HCT116 (cell line): ENCODE measurements at regions not wholly inside any gene's neighbourhood (a gene's known extent, or its start where the extent isn't known, plus 50 kb on each side); places are given as distances from the start of the nearest gene placed in this dataset.

Source experiments
- ATAC-seq: fragments of 200-7000 bp; cut with Tn5 transposase; 2 replicates; pipeline ENCODE4 v1.9.1; 2020; ENCODE audit warnings: mild to moderate bottlenecking, moderate library complexity
- BruUV-seq: library from RNA; stranded (reverse); fragments of 400-500 nt; replicated peaks from 2 replicates; lab custom pipeline; 2021; lab: Mats Ljungman, UMichigan
- CTCF ChIA-PET: fragments of 300-600 bp; sonication (Branson Sonifier 250); formaldehyde crosslinking; loops from one replicate; lab custom pipeline; 2021; ENCODE audit warnings: antibody characterized with exemption; lab: Charles Lee
- POLR2A ChIA-PET: fragments of 300-600, 350-600 bp; sonication (Branson Sonifier 250); formaldehyde crosslinking; loops from one replicate; lab custom pipeline; 2021; ENCODE audit warnings: antibody characterized with exemption; lab: Charles Lee
- RAD21 ChIA-PET, 2 experiments: fragments of 300-600 bp; sonication (Branson Sonifier 250); formaldehyde crosslinking; loops; one replicate each; lab custom pipeline; 2023; ENCODE audit warnings: low total read pairs in 2 of 2; ENCODE audit not compliant: uncharacterized antibody in 2 of 2, unreplicated experiment in 2 of 2, low non-redundant PET in 1 of 2; lab: Charles Lee
- DNase-seq: peaks from one replicate; pipeline ENCODE4 v3.0.0-alpha.2; 2010; ENCODE audit warnings: low read depth, low spot score
- H2AFZ ChIP-seq: fragments of 200-600 bp; shearing (Covaris generic), sonication (generic); 2 replicates; pipeline ENCODE4 v1.6.1; 2017; ENCODE audit warnings: low read depth, mixed run types, mixed read lengths, antibody characterized with exemption, low read length; ENCODE audit not compliant: poor library complexity, severe bottlenecking
- H3K27ac ChIP-seq: 2 replicates; pipeline ENCODE4 v1.5.1; 2012; ENCODE audit warnings: low read depth, low read length
- H3K27me3 ChIP-seq: fragments of 200-600 bp; sonication (generic); 2 replicates; pipeline ENCODE4 v1.6.1; 2016; ENCODE audit warnings: mixed run types, low read length, mixed read lengths; ENCODE audit not compliant: insufficient read depth
- H3K36me3 ChIP-seq, 2 experiments: fragments of 200-500 bp in 1 of 2; fragments of 200-600 bp in 1 of 2; sonication (Bioruptor generic) in 1 of 2; sonication (generic) in 1 of 2; 2 replicates each; pipeline versions ENCODE4 v1.5.1 to v1.6.1; 2014 to 2016; ENCODE audit warnings: low read length in 2 of 2, inconsistent platforms in 1 of 2, mixed read lengths in 1 of 2, mixed run types in 1 of 2; ENCODE audit not compliant: insufficient read depth in 2 of 2, control insufficient read depth in 1 of 2
- H3K4me1 ChIP-seq, 2 experiments: fragments of 200-600 bp in 1 of 2; sonication (generic) in 1 of 2; 2 replicates each; pipeline versions ENCODE4 v1.5.1 to v1.6.1; 2012 to 2017; ENCODE audit warnings: low read length in 2 of 2, inconsistent platforms in 1 of 2, mild to moderate bottlenecking in 1 of 2, mixed read lengths in 1 of 2, mixed run types in 1 of 2, moderate library complexity in 1 of 2; ENCODE audit not compliant: insufficient read depth in 2 of 2, control insufficient read depth in 1 of 2
- H3K4me2 ChIP-seq: fragments of 200-600 bp; sonication (generic); 2 replicates; pipeline ENCODE4 v1.6.1; 2017; ENCODE audit warnings: mixed run types, low read length, mixed read lengths
- H3K4me3 ChIP-seq, 2 experiments: fragments of 200-600 bp in 1 of 2; sonication (generic) in 1 of 2; replicated peaks in 1 of 2; 2 replicates each; pipeline ENCODE4 v1.5.1; 2011 to 2016; ENCODE audit warnings: low read length in 2 of 2, control low read depth in 1 of 2, low read depth in 1 of 2, mild to moderate bottlenecking in 1 of 2, mixed read lengths in 1 of 2, mixed run types in 1 of 2
- H3K79me2 ChIP-seq: fragments of 200-600 bp; sonication (generic); 2 replicates; pipeline ENCODE4 v1.6.1; 2017; ENCODE audit warnings: mild to moderate bottlenecking, mixed run types, low read length, moderate library complexity, mixed read lengths; ENCODE audit not compliant: insufficient read depth
- H3K9ac ChIP-seq: fragments of 200-600 bp; sonication (generic); 2 replicates; pipeline ENCODE4 v1.6.1; 2016; ENCODE audit warnings: low read length, mixed read lengths
- H3K9me2 ChIP-seq: fragments of 200-600 bp; sonication (generic), shearing (Covaris generic); 2 replicates; pipeline ENCODE4 v1.6.1; 2017; ENCODE audit warnings: mixed run types, mild to moderate bottlenecking, moderate library complexity; ENCODE audit not compliant: insufficient read depth
- H3K9me3 ChIP-seq, 2 experiments: fragments of 200-500 bp in 1 of 2; fragments of 200-600 bp in 1 of 2; sonication (Bioruptor generic) in 1 of 2; sonication (generic) in 1 of 2; 2 replicates each; pipeline ENCODE4 v1.6.1; 2014 to 2017; ENCODE audit warnings: low read length in 2 of 2, mixed read lengths in 2 of 2, inconsistent platforms in 1 of 2, low read depth in 1 of 2, mild to moderate bottlenecking in 1 of 2, mixed run types in 1 of 2, moderate library complexity in 1 of 2; ENCODE audit not compliant: control insufficient read depth in 1 of 2, insufficient read depth in 1 of 2
- H4K20me1 ChIP-seq: fragments of 200-600 bp; sonication (generic), shearing (Covaris generic); 2 replicates; pipeline ENCODE4 v1.6.1; 2017; ENCODE audit warnings: mixed run types, mild to moderate bottlenecking, moderate library complexity; ENCODE audit not compliant: insufficient read depth
- ATF3 ChIP-seq: IDR thresholded peaks from 2 replicates; pipeline ENCODE4 v1.6.1; 2012
- CBX3 ChIP-seq: IDR thresholded peaks from 2 replicates; pipeline ENCODE4 v1.6.1; 2012; ENCODE audit warnings: low read depth
- EGR1 ChIP-seq: IDR thresholded peaks from 2 replicates; pipeline ENCODE4 v1.6.1; 2012; ENCODE audit warnings: low read depth
- ELF1 ChIP-seq: IDR thresholded peaks from 2 replicates; pipeline ENCODE4 v1.6.1; 2012; ENCODE audit warnings: low read depth, borderline replicate concordance
- EZH2phosphoT487 ChIP-seq: fragments of 200-600 bp; IDR thresholded peaks from 2 replicates; pipeline ENCODE4 v1.6.1; 2018; ENCODE audit warnings: antibody characterized with exemption, borderline replicate concordance
- FOSL1 ChIP-seq: IDR thresholded peaks from 2 replicates; pipeline ENCODE4 v1.6.1; 2012; ENCODE audit warnings: low read depth
- JUND ChIP-seq: IDR thresholded peaks from 2 replicates; pipeline ENCODE4 v1.6.1; 2012
- POLR2A ChIP-seq: IDR thresholded peaks from 2 replicates; pipeline ENCODE4 v1.7.0; 2011; ENCODE audit warnings: borderline replicate concordance; ENCODE audit not compliant: insufficient read depth, insufficient read length; ENCODE audit errors: extremely low read depth
- REST ChIP-seq: IDR thresholded peaks from 2 replicates; pipeline ENCODE4 v1.6.1; 2012; ENCODE audit warnings: low read depth
- SRF ChIP-seq: IDR thresholded peaks from 2 replicates; pipeline ENCODE4 v1.6.1; 2012; ENCODE audit warnings: low read depth
- ZFX ChIP-seq: fragments of 450-650 bp; IDR thresholded peaks from 2 replicates; pipeline ENCODE4 v1.6.1; 2017
- ZNF274 ChIP-seq: fragments of 200-500 bp; sonication (Bioruptor generic); IDR thresholded peaks from 2 replicates; pipeline ENCODE4 v1.6.1; 2014; ENCODE audit warnings: mild to moderate bottlenecking, low read depth, low read length, inconsistent platforms
- intact Hi-C: fragments of 100-400 bp; cut with micrococcal nuclease; formaldehyde crosslinking; loops from 2 replicates; pipeline ENCODE4 v1.10.0; 2022
- TF ChIP-seq, protein P1 (sequence below), 3 experiments: fragments of 200-600 bp in 1 of 3; sonication (generic) in 1 of 3; IDR thresholded peaks in 2 of 3; conservative IDR thresholded peaks in 1 of 3; 2 replicates each; pipeline ENCODE4 v1.5.1; 2012 to 2017; ENCODE audit warnings: low read depth in 2 of 3, low read length in 2 of 3, antibody characterized with exemption in 1 of 3, borderline replicate concordance in 1 of 3, control low read depth in 1 of 3, mild to moderate bottlenecking in 1 of 3, mixed read lengths in 1 of 3, mixed run types in 1 of 3, moderate library complexity in 1 of 3; ENCODE audit not compliant: insufficient read depth in 1 of 3
- TF ChIP-seq, protein P2 (sequence below): IDR thresholded peaks from 2 replicates; pipeline ENCODE4 v1.6.1; 2011; ENCODE audit warnings: mild to moderate bottlenecking, low read length, moderate library complexity; ENCODE audit not compliant: insufficient replicate concordance; ENCODE audit errors: extremely low read depth

DNA sequence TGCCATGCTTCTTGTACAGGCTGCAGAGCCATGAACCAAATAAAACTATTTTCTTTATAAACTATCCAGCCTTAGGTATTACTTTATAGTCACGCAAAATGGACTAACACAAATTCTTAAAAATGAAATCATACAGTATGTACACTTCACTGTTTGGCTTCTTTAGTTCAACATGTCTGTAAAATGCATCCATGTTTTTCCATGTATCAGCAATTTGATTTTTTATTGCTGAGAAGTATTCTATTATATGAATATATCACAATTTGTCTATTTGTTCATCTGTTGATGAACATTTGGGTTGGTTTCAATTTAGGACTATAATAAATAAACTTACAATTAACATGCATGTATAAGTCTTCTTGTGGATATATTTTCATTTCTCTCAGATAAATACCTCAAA is 182.1 kb downstream of the SCG2 start (continued):
- TF ChIP-seq EGR1, result no peak
- no peak for TF ChIP-seq ATF3
- TF ChIP-seq EZH2phosphoT487, result no peak

DNA sequence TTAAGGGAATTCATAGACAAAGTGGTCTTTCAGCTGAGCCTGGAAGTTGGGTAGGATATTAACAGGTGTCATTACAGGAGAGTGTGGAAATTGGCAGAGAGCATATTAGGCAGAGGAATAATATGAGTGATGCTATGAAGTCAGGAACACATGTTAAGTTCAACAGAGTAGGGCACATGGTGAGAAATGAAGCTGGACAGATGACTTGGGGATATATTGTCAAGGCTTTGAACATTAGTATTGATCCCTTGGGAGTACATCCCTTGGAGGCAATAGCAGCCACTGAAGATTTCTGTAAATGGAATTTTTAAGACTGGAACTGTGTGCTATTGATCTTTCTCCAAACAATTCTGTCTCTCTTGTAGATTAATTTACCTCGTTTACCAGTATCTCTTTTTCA is 170.7 kb downstream of the SCG2 start:
- intact Hi-C loops, result no loop called here
- no peak for ATAC-seq
- ChIA-PET POLR2A (no interaction called here), CTCF (no interaction called here), RAD21 (no interaction called here)
- TF ChIP-seq ZFX, result no peak
- TF ChIP-seq ELF1, result no peak
- TF ChIP-seq, protein P1, sequence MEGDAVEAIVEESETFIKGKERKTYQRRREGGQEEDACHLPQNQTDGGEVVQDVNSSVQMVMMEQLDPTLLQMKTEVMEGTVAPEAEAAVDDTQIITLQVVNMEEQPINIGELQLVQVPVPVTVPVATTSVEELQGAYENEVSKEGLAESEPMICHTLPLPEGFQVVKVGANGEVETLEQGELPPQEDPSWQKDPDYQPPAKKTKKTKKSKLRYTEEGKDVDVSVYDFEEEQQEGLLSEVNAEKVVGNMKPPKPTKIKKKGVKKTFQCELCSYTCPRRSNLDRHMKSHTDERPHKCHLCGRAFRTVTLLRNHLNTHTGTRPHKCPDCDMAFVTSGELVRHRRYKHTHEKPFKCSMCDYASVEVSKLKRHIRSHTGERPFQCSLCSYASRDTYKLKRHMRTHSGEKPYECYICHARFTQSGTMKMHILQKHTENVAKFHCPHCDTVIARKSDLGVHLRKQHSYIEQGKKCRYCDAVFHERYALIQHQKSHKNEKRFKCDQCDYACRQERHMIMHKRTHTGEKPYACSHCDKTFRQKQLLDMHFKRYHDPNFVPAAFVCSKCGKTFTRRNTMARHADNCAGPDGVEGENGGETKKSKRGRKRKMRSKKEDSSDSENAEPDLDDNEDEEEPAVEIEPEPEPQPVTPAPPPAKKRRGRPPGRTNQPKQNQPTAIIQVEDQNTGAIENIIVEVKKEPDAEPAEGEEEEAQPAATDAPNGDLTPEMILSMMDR (IDR thresholded peaks at IDR 0.05 in 2 of 3, conservative IDR thresholded peaks at IDR 0.05 in 1 of 3; ENCODE audit: borderline replicate concordance in 1 of 3, insufficient read depth in 1 of 3, low read depth in 2 of 3, low read length in 2 of 3), result no peak
- no peak for TF ChIP-seq POLR2A
- TF ChIP-seq, protein P2, sequence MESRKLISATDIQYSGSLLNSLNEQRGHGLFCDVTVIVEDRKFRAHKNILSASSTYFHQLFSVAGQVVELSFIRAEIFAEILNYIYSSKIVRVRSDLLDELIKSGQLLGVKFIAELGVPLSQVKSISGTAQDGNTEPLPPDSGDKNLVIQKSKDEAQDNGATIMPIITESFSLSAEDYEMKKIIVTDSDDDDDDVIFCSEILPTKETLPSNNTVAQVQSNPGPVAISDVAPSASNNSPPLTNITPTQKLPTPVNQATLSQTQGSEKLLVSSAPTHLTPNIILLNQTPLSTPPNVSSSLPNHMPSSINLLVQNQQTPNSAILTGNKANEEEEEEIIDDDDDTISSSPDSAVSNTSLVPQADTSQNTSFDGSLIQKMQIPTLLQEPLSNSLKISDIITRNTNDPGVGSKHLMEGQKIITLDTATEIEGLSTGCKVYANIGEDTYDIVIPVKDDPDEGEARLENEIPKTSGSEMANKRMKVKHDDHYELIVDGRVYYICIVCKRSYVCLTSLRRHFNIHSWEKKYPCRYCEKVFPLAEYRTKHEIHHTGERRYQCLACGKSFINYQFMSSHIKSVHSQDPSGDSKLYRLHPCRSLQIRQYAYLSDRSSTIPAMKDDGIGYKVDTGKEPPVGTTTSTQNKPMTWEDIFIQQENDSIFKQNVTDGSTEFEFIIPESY, result no peak
- no peak for TF ChIP-seq REST
- TF ChIP-seq CBX3, result no peak
- no peak for TF ChIP-seq FOSL1
- TF ChIP-seq JUND, result no peak
- TF ChIP-seq EGR1, result no peak
- no peak for TF ChIP-seq ZNF274
- TF ChIP-seq SRF, result no peak
- TF ChIP-seq, all 23 proteins: peak for 0
- Histone ChIP-seq H3K9me3 (no peaks in the 10 kb centered on the region), H3K9me2 (no peaks in the 10 kb centered on the region), H3K36me3 (no peaks in the 10 kb centered on the region), H3K9ac (no peak overlapping the region), H3K4me3 (no peak overlapping the region), H3K27ac (no peak overlapping the region), H4K20me1 (no peaks in the 10 kb centered on the region), H2AFZ (no peak overlapping the region), H3K27me3 (no peaks in the 10 kb centered on the region), H3K79me2 (no peaks in the 10 kb centered on the region), H3K4me1 (no peaks in the 10 kb centered on the region), H3K4me2 (no peak overlapping the region)
- DNase-seq, result no peak
- BruUV-seq, result no TSS peak
